DMS114 treated with DMSO at 0.1 percent for 48 hours (cell line): ENCODE measurements at regions not wholly inside any gene's neighbourhood (a gene's known extent, or its start where the extent isn't known, plus 50 kb on each side); places are given as distances from the start of the nearest gene placed in this dataset.

Source experiments
- DNase-seq: peaks from one replicate; lab custom pipeline; 2025; ENCODE audit not compliant: unreplicated experiment; lab: John Stamatoyannopoulos, UW

DNA sequence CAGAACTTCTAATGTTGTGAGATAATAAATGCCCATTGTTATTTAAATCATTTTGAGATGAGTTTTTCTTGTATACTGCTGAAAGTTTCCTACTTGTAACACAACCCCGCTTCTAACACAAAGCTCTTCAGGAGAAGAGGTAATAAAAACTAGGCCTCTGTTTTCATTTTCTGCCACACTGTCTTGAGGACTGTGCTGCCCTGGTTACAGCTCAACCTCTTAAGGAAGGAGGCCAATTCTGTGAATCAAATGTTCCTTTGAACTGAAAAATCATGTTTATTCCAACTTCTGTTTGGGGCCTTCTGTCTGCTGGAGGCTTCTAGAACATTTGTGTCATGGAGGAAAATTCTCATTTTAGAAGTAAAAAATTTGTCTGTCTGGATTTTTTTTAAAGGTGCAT is 100.3 kb downstream of the LRIG3 start:
- no peak for DNase-seq
